Fibroblast of skin of left quadriceps (primary cell): ENCODE measurements at regions not wholly inside any gene's neighbourhood (a gene's known extent, or its start where the extent isn't known, plus 50 kb on each side); places are given as distances from the start of the nearest gene placed in this dataset.

Experiments
- DNase-seq, 2 experiments: peaks; one replicate each; pipeline ENCODE4 v3.0.0-alpha.2; 2013; ENCODE audit warnings: low read depth in 2 of 2

GRCh38 chr21:26412885-26413284, 160.2 kb downstream of the CYYR1 start:
- DNase-seq: no peak

DNA sequence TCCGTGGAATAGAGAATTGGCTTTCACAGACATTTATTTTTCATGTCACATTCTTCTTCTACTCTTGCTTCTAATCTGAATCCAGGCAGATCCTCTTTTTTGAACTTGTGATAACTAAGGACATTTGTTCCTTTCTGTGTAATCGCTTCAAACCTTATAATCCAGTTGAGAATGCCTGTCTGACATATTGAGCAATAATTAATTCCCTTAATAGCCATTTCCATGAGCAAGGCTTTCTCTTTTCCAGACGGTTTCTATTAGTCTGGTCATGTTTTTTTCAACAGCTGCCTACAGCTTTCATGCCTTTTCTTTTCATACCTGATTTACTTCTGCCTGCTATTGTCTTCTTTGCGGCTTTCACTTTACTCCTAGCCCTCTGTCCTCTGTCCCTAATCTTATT, 163.4 kb downstream of the CYYR1 start:
- peak; percentile 41 to 49 for DNase-seq

GRCh38 chr21:26408511-26408910, 164.6 kb downstream of the CYYR1 start:
- DNase-seq: peak; percentile 33 to 36

DNA sequence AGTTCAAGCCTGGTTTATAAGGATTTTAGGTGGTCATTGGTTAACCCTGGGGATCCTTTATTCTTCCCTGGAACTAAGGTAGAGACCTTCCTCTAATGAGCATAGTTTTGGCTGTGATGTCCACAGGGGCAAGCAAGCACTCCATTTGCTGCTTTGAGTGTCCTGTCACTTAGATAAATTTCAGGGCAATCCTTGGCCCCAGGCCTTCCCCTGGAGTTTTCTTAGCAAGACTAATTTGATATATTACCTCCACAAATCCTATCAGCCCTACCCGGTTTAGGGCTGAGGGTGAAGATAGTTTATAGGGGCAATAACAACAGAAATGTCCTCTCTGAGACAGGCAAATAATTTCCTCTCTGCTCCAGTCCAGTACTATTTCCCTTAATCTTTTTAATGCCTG, 166.6 kb downstream of the CYYR1 start:
- DNase-seq: no peak

DNA sequence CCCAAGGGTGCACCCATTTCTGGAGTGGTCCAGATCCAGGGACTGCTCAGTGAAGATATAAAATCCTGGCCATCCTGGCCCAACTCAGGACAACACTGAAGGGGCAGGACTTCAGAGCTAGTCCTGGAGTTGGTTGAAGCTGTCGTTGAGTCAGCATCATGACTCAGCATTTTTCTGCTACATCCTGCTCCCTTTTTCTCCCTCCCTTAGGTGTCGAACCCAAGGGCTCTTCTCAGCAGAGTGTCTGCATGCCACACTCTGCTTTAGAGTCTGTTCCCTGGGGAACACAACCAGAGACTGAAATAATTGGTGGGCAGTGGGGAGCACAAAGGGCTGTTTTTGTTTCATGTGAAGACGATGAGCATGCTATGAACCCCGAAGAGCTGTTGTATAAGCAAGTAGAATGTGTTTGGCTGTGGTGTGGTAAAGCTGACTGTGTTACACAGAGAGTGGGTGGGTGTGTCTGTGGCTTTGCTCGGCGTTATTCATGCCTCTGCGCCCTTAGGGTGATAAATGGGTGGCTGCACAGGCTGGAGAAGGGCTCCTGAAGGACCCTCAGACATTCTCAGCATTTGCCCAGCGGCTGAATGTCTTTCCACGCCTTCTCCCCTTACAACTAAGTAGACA, 167.2 kb downstream of the CYYR1 start:
- DNase-seq: peak; percentile 71 to 72

GRCh38 chr21:26405071-26405470, 168.0 kb downstream of the CYYR1 start:
- DNase-seq: peak; percentile 63 to 64

- DNase-seq: no peak
Observed at GRCh38 chr21:26404288-26404687, 168.8 kb downstream of the CYYR1 start.

DNA sequence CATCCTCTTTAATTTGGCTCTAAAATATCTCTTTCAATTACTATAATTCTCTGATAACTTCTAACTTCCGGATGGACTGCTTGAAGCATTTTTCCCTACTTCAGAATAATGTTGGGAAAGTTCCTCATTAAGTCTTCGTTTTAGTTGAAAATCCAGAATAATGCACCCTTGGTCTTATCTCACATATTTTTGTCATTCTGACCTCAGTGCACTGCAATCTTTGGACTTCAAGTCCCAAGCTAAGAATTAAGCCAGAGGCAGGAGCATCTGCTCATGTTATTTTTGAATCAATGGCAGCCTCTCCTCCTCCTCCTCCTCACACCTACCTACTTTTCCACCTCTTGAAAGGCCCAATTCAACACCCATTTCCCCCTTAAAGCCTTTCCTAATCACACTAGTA, 169.8 kb downstream of the CYYR1 start:
- no peak for DNase-seq

- no peak for DNase-seq
Observed at GRCh38 chr21:26397545-26397944, 175.5 kb downstream of the CYYR1 start.

- DNase-seq: no peak
Observed at GRCh38 chr21:26394341-26394740, 178.7 kb downstream of the CYYR1 start.

- DNase-seq: no peak
Observed at GRCh38 chr21:26391166-26391565, 181.9 kb downstream of the CYYR1 start.

DNA sequence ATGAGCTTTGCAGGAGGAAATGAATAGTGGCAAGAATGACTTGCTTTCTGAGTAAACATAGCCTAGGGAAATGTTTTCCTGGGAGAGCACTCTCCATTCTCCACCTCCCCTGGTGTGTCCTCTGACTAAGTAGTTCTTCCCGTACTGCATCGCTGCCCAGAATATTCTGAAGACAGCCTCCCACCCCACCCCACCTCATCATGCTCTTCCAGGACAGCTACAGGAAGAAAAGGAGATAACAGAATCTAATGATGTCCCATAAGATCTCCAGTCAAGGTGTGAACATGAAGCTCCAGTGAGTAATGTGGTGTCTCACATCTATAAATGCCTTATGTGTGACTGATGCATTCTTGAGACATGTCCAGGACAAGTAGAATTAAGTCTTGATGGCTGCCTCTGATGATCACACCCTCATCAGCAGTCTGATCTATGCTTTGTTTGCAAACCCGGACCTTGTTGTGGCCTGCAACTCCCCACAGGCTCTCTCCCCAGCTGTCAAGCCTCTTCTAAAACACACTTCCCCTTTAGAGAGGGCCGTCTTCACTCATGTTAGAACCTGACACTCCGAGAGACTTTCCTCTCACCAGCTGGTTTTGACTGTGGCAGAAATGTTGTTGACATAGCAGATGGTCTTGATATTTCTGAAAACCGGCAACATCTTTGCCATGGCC, 183.0 kb downstream of the CYYR1 start:
- DNase-seq: peak; percentile 59 to 60

- peak; percentile 35 to 49 for DNase-seq
Observed at GRCh38 chr21:26388731-26389231, 184.3 kb downstream of the CYYR1 start.

DNA sequence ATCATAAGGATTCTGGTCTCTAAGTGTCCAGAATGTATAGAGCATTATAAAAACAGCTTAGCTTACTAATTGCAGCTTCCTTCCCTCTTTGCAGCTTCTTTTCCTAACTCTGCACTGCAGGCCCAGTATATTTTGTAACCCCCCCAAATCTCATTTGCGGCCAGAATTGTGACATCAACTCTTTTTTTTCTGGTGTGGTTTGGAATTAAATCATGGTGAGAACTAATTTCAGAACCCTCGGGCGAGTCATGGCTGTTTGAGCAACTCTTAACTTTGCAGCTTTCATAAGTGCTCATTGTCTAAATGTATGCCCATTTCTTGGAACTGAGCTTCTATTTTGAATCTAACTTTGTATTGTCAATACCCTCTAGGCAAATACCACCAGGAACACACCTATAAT, 187.4 kb downstream of the CYYR1 start:
- peak; percentile 44 to 47 for DNase-seq

GRCh38 chr21:26379561-26379960, 193.5 kb downstream of the CYYR1 start:
- no peak for DNase-seq

DNA sequence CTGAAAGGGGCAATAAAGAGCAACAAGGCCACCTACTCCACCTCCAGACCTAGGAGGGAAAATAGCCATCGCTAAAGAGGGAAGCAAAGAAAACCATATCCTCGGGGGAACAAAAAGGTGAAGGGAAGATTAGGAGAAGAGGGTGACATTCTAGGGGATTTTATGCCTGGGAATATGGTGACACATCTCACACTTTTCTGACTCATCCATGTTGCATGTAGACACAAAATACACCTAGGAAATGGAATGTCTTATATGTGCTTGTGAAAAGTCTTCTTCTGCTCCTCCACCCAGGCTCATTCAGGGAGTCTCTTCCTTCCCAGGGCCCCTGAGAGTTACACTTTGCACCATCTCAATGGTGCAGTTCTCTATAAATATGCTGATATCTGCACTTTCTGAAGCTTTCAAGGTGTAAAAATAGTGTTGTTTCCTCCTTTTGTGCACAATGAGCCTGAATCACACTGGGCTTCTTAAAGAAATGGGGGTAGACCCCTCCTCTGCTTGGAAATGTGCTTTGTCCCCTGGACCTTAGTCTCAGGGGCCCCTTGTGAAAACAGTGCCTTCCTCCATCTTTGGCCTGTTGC, 195.9 kb downstream of the CYYR1 start:
- no peak for DNase-seq

GRCh38 chr21:26374817-26375216, 198.3 kb downstream of the CYYR1 start:
- no peak for DNase-seq

- no peak for DNase-seq
Observed at GRCh38 chr21:26368591-26369320, 198.2 kb upstream of the APP start.

DNA sequence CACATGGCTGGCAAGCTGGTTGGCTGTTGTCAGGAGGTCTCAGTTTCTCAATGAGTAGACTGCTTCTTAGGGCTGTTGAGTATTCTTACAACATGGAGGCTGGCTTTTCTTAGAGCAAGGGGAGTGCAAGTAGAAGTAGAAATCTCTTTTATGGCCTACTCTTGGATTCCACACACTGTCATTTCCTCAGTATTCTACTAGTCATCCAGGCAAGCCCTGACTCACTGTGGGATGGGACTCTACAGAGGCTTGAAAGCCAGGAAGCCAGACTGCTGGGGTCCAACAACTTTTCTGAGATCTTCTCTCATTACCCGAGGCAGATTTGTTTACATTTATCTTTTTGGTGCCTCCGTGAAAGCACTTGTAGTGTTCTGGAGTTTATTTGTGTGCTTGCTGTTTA, 196.2 kb upstream of the APP start:
- DNase-seq: no peak

GRCh38 chr21:26365849-26366248, 195.3 kb upstream of the APP start:
- DNase-seq: no peak

DNA sequence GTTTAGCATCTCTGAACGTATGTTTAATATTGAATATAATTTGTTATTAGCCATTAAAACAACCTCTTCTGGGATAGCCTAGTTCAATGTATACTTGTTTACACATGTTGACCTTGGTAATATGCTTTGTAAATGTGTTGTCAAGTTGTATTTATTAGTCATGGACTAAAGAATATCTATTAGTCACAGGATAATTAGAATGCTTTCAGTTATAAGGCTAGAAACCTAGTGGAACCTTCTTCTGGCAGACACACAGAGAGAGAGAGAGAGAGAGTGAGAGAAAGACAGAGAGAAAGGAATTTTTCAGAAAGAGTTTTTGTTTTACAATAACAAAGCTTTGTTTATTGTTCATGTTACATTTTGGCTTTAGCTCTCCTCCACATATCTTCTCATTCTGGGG, 181.1 kb upstream of the APP start:
- DNase-seq: no peak

- no peak for DNase-seq
Observed at GRCh38 chr21:26332867-26333266, 162.3 kb upstream of the APP start.
